Motor neuron (in vitro differentiated cells): ENCODE measurements at regions not wholly inside any gene's neighbourhood (a gene's known extent, or its start where the extent isn't known, plus 50 kb on each side); places are given as distances from the start of the nearest gene placed in this dataset.
"Not testable (repeated sequence)": the region's sequence is repeated elsewhere in the genome, so short reads cannot be mapped to it uniquely, and the experiment has no call there.

Source experiments
- ATAC-seq, 8 experiments: fragments of 200-7000 bp; cut with Tn5 transposase; replicated peaks in 6 of 8; 2 replicates each; pipeline ENCODE4 v1.8.0; 2021; ENCODE audit warnings: mild to moderate bottlenecking in 8 of 8, moderate library complexity in 8 of 8
- H3K27ac ChIP-seq, 2 donors: fragments of 250-450 bp; sonication (Bioruptor Pico); 2 replicates each; pipeline ENCODE4 v1.9.0; 2021; ENCODE audit warnings: antibody characterized with exemption in 2 of 2, mild to moderate bottlenecking in 2 of 2, moderate library complexity in 1 of 2
- H3K4me1 ChIP-seq, 2 donors: fragments of 250-450 bp; sonication (Bioruptor Pico); replicated peaks in 1 of 2; 2 replicates each; pipeline ENCODE4 v1.6.1; 2021; ENCODE audit warnings: antibody characterized with exemption in 2 of 2, mild to moderate bottlenecking in 2 of 2, moderate library complexity in 1 of 2
- H3K4me3 ChIP-seq, 5 donors: fragments of 250-450 bp; sonication (Bioruptor Pico); 2 replicates each; pipeline ENCODE4 v1.9.0; 2021; ENCODE audit warnings: antibody characterized with exemption in 5 of 5, mild to moderate bottlenecking in 5 of 5, moderate library complexity in 4 of 5
- WGBS, 10 experiments: fragments of 450-650 bp; shearing (Covaris generic); methylation state at CpG; one replicate each; pipeline ENCODE4 v1.0.0; 2022; 5-methylcytosine and 5-hydroxymethylcytosine counted together
- in situ Hi-C, 9 experiments: fragments of 400-800 bp; cut with MboI; loops; one replicate each; pipeline ENCODE4 v1.15.0; 2021; ENCODE audit warnings: low sequenced_read_pairs in 9 of 9, low pct_unique_long_range_greater_than_20kb in 2 of 9; ENCODE audit not compliant: unreplicated experiment in 9 of 9

DNA sequence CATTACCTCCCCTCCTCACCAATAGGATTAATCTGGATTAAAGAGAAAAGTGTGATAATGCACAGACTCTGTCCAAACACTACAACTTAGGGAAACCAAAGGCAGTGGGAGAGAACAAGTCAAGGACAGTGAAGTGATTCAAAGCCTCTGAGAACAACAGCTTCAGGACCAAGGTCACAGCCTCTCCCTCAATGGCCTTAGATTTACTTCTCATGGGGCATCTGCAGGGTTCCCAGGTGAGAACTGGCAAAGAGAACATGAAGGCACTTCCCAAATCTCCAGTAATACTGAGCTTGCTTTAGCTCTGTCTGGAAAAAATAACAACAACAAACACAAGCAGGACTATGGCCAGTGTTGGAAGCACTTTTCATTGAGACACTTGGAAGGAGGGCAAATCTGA, 99.8 kb upstream of the GOLGA6L22 start:
- in situ Hi-C loops, H3K27ac ChIP-seq, H3K4me1 ChIP-seq, H3K4me3 ChIP-seq, ATAC-seq: not testable (repeated sequence)

DNA sequence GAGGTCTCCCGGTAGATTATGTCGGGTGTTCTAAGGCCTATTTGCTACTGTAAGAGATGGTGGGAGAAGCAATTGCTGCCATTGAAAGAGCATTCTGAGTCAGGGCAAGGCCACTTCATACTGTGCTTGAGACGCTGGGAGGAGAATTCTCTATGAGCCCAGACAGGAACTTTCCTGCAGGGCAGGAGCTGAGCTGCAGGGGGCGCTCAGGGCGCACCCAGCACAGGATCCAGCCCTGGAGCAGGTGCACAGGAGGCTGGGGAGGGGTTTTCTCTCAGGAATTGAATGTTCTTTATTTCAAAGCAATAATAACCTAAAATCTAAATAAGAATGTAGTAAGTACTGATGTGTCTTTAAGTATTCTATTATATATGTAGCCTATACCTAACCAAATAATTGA, 99.1 kb upstream of the GOLGA6L22 start:
- WGBS, 10 experiments, result no CpG with 5 or more reads among the region's 5 CpGs
- H3K27ac ChIP-seq, in situ Hi-C loops, H3K4me3 ChIP-seq, H3K4me1 ChIP-seq: not testable (repeated sequence)
- ATAC-seq, result peak in 5 of 8 experiments; percentile 27 to 88 (median 80)

DNA sequence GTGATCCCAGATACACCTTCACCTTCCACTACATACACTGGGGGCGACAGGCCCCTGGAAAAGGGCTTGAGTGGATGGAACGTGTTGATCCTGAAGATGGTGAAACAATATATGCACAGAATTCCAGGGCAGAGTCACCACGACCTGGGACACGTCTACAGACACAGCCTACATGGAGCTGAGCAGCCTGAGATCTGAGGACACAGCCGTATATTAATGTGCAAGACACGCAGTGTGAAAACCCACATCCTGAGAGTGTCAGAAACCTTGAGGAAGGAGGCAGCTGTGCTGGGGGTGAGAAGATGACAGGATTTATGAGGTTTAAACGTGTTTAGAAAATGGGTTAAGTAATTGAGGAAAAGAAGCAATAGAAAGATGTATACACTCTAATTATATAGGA, 98.0 kb upstream of the GOLGA6L22 start:
- in situ Hi-C loops, H3K4me1 ChIP-seq, H3K4me3 ChIP-seq, ATAC-seq, H3K27ac ChIP-seq: not testable (repeated sequence)
- no CpG with 5 or more reads among the region's 7 CpGs for WGBS, 10 experiments

- in situ Hi-C loops, ATAC-seq, H3K4me1 ChIP-seq, H3K27ac ChIP-seq, H3K4me3 ChIP-seq: not testable (repeated sequence)
- no CpG with 5 or more reads among the region's 3 CpGs for WGBS, 10 experiments
Measured at GRCh38 chr15:22362502-22362901, 96.2 kb upstream of the GOLGA6L22 start.

DNA sequence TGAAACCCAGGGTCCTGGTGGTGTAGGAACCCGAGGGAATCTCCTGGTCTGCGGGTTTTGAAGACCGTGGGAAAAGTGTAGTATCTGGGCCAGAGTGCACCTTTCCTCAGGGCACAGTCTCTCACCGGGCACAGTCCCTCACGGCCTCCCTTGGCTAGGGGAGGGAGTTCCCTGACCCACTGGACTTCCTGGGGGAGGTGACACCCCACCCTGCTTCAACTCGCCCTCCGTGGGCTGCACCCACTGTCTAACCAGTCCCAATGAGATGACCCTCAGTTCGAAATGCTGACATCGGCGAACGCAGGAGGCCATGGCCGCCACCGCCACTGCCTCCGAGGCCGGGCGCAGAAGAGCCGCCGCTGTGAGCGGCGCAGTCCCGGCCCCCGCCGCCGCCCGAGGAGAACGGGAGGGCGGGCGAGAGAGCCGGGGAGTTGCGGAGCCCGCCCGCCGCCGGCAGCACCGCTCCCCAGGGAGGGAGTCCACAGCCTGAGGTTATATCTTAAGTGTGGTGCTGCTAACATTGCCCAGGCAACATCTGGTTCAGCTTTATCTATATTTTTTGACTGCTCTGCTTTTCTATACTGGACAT, 87.4 kb upstream of the GOLGA6L22 start:
- H3K27ac ChIP-seq, H3K4me3 ChIP-seq, in situ Hi-C loops, H3K4me1 ChIP-seq: not testable (repeated sequence)
- WGBS, 10 experiments, result no CpG with 5 or more reads among the region's 35 CpGs
- ATAC-seq, result peak in 2 of 8 experiments; percentile 12 to 66

- ATAC-seq, H3K4me3 ChIP-seq, H3K4me1 ChIP-seq, in situ Hi-C loops, H3K27ac ChIP-seq: not testable (repeated sequence)
- WGBS, 10 experiments, result no CpG with 5 or more reads among the region's 8 CpGs
Measured at GRCh38 chr15:22374531-22374930, 84.2 kb upstream of the GOLGA6L22 start.

DNA sequence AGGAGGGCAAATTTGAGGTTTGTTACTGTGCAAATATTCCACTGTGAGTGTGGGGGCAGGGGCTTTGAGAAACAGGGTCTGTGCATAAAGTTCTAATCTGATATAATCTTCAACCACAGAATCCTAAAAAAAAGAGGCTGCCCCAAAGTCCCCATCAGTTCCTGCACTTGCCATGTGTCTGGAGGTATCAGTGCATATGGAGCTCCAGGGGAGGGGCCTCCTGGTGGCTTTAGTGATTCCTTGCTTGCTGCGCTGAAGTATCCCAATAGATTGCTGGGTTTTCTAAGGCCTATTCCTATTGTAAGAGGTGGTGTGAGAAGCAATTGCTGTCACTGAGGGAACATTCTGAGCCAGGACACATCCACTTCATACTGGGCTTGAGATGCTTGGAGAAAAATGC, 82.9 kb upstream of the GOLGA6L22 start:
- in situ Hi-C loops, H3K27ac ChIP-seq: not testable (repeated sequence)
- no CpG with 5 or more reads among the region's 1 CpG for WGBS, 10 experiments

DNA sequence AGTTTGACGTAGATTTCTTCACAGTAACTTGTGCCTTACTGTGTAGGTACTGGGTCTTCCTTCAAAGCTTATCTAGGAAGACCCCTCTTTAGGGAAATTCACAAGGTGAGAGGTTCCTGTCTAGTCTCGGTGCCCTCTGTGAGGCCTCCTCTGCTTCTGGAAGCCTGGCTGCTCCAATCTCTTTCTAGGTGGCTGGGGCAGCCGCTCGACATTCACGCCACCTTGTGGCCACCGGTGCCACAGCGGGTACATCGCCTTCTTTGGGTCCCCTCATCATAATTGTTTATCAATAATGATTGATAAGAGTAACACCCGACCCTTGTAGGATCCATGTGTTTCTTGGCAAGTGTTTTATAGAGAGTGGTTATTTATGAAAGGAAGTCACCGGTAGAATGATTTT, 80.8 kb upstream of the GOLGA6L22 start:
- in situ Hi-C loops, H3K4me3 ChIP-seq, H3K4me1 ChIP-seq, H3K27ac ChIP-seq: not testable (repeated sequence)
- peak in 3 of 8 experiments; percentile 49 to 72 (median 54) for ATAC-seq
- no CpG with 5 or more reads among the region's 10 CpGs for WGBS, 10 experiments

More for the DNA sequence above, 82.9 kb upstream of the GOLGA6L22 start:
- H3K4me3 ChIP-seq, ATAC-seq, H3K4me1 ChIP-seq: not testable (repeated sequence)

DNA sequence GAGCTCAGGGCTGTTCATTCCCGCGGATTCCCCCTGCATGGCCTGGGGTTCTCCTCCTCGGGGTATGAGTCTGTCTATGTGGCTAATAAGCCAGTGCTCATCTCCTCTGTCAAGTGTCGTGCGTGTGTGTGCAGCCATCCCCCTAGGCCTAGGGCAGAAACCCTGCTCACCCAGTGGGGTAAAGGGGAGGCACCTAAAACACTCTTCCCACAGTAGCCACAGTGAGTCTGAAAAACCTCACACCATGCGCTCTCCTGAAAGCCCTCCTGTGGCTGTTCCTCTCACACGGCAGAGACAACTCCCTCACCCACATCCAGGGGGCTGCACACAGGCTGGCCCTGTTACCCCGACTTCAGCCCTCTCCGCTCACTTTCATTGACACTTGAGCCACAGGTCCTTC, 71.0 kb upstream of the GOLGA6L22 start:
- H3K4me3 ChIP-seq, ATAC-seq, in situ Hi-C loops, H3K27ac ChIP-seq, H3K4me1 ChIP-seq: not testable (repeated sequence)
- WGBS, 10 experiments, result no CpG with 5 or more reads among the region's 9 CpGs

DNA sequence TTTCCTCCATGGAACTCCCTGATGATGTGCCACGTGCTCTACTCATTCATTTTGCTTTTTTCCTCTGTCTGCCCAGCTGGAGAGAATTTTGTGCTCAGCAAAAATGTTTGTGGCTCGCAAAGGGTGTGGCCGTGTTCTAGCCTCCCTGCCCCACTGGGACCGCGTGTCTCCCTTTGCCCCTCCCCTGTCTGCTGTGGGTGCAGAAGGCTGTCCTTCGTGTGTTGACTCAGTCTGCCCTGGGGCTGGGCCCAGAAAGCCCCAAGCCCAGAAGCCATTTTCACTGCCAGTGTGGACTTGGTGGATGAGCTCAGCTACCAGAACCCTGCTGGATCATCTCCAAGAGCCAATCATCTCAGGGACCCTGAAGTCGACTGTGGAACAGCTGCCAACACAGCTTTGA, 70.3 kb upstream of the GOLGA6L22 start:
- in situ Hi-C loops, H3K4me3 ChIP-seq, H3K27ac ChIP-seq, H3K4me1 ChIP-seq: not testable (repeated sequence)
- no CpG with 5 or more reads among the region's 7 CpGs for WGBS, 10 experiments
- ATAC-seq, result peak in 3 of 8 experiments; percentile 72 to 93 (median 91)

- ATAC-seq, H3K27ac ChIP-seq, in situ Hi-C loops, H3K4me1 ChIP-seq, H3K4me3 ChIP-seq: not testable (repeated sequence)
- no CpG with 5 or more reads among the region's 5 CpGs for WGBS, 10 experiments
Measured at GRCh38 chr15:22401207-22401606, 57.5 kb upstream of the GOLGA6L22 start.

DNA sequence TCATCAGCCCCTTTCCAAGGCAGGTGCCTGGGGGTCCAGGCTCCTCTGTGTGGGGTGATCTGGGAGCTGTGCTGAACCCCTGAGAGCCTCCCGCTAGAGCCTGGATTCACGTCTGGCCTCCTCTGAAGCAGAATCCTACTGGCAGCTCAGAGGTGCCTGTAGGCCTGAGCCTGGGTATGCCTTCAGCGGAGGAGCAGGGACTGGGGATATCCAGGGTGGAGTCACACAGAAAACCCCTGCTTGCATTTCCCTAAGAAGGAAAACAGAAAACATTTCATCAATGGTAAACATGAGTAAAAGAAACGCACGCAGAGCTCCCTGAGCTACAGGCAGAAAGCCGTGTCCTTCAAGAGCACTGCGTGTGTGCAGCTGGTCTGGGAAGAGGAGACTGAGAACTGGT, 57.0 kb upstream of the GOLGA6L22 start:
- H3K27ac ChIP-seq, H3K4me1 ChIP-seq, ATAC-seq, H3K4me3 ChIP-seq, in situ Hi-C loops: not testable (repeated sequence)
- WGBS, 10 experiments, result no CpG with 5 or more reads among the region's 7 CpGs

DNA sequence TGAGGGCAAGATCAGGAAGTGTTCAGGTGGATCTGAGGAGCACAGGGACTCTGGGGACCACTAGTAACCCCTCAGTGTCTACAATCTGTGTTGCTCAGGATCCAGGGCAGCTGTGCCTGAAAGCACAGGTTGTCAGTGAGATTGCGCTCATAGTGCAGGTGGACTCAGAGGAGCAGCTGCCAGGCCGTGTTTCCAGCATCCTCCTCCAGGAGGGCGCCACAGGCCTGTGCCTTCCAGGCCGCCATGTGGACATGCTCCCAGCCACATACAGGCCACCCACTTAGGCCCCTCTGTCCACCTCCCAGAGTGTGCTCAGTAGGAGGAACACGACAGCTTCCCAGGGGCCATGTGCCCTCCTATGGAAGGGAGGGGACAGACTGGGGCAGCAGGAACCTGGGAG, 52.9 kb upstream of the GOLGA6L22 start:
- ATAC-seq, H3K4me3 ChIP-seq, in situ Hi-C loops, H3K27ac ChIP-seq, H3K4me1 ChIP-seq: not testable (repeated sequence)
- no CpG with 5 or more reads among the region's 5 CpGs for WGBS, 10 experiments
